ENCODE measurements at regions not wholly inside any gene's neighbourhood (a gene's known extent, or its start where the extent isn't known, plus 50 kb on each side); places are given as distances from the start of the nearest gene placed in this dataset.
"Not testable (repeated sequence)": the region's sequence is repeated elsewhere in the genome, so short reads cannot be mapped to it uniquely, and the experiment has no call there.

DNA sequence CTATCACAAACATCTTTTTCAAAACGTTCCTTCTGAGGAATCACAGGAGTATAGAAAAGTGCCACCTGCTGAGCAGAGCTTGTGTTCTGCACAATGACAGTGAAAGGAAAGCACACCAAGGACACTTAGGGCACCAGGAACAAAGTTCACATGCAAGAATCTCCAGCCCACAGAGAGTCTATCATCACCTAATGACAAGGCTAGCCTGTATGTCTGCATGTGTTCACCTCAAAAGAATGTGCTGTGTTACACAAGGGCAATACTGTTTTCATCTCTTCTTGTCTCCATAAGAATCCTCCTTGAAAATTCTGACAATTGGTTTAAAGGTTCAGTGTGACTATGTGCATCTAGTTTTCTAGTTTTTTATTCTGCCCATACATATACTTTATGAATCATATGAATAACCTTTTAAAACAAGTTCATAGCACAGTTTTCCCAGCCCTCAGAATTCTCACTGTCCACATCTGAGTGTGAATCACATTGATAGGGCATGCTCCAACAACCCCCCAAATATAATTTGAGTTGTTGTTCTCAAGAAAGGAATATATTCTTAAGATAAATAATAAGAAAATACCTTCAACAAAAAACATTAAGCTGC, 118.0 kb downstream of the PWWP3B start:
- H3K4me3 ChIP-seq (replicated peaks in 1 of 3; ENCODE audit: insufficient read depth in 1 of 3, low read depth in 1 of 3, low read length in 3 of 3), result no peak overlapping the region
- no peak for FAIRE-seq
- H4K20me1 ChIP-seq (replicated peaks; ENCODE audit: control insufficient read depth, extremely low read depth, insufficient read depth, low read length), result no peaks in the 10 kb centered on the region
- no peaks in the 10 kb centered on the region for H3K27me3 ChIP-seq (ENCODE audit: control insufficient read depth in 2 of 2, insufficient read depth in 2 of 2, low read length in 2 of 2)
- dilution Hi-C loops (cut with MboI; ENCODE audit: extremely low pct_ligation_motif_present, low sequenced_read_pairs) (no loop called here), intact Hi-C loops (cut with micrococcal nuclease) (no loop called here)
- no peaks in the 10 kb centered on the region for H3K9me1 ChIP-seq (replicated peaks; ENCODE audit: control insufficient read depth, extremely low read depth, insufficient read depth, low read length)
- DNase-seq (ENCODE audit: low read depth, low spot score), result no peak
- H3K9me3 ChIP-seq (replicated peaks; ENCODE audit: control insufficient read depth, insufficient read depth, low read length), result no peaks in the 10 kb centered on the region
- no peaks in the 10 kb centered on the region for H3K4me1 ChIP-seq (ENCODE audit: control insufficient read depth, extremely low read depth, insufficient read depth, low read length)
- H3K27ac ChIP-seq (ENCODE audit: insufficient read depth, low read depth, low read length), result no peak overlapping the region
- CTCF ChIA-PET, result no interaction called here
- no peaks in the 10 kb centered on the region for H3K79me2 ChIP-seq (ENCODE audit: control insufficient read depth, insufficient read depth, low read length)
- no peak overlapping the region for H3K9ac ChIP-seq (replicated peaks; ENCODE audit: extremely low read depth, insufficient read depth, low read length)
- H3K4me2 ChIP-seq (ENCODE audit: insufficient read depth, low read length), result no peak overlapping the region
- no peak for TF ChIP-seq EZH2 (IDR thresholded peaks at IDR 0.05; ENCODE audit: borderline replicate concordance, low read depth, low read length, severe bottlenecking)
- no peak for TF ChIP-seq POLR2AphosphoS5 (IDR thresholded peaks at IDR 0.05; ENCODE audit: insufficient read depth, low read depth, low read length)
- no peak for TF ChIP-seq POLR2A (IDR thresholded peaks at IDR 0.05; ENCODE audit: low read depth, low read length)
- TF ChIP-seq, protein P1, sequence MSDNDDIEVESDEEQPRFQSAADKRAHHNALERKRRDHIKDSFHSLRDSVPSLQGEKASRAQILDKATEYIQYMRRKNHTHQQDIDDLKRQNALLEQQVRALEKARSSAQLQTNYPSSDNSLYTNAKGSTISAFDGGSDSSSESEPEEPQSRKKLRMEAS (IDR thresholded peaks at IDR 0.05; ENCODE audit: insufficient read depth, insufficient read length), result no peak
- TF ChIP-seq JUN (IDR thresholded peaks at IDR 0.05; ENCODE audit: borderline replicate concordance, insufficient read depth, insufficient read length, low read depth), result no peak
- no peak for TF ChIP-seq MYC (IDR thresholded peaks at IDR 0.05; ENCODE audit: low read depth, low read length)
- TF ChIP-seq FOS (IDR thresholded peaks at IDR 0.05; ENCODE audit: borderline replicate concordance, insufficient read depth, low read length), result no peak
- TF ChIP-seq GATA2 (IDR thresholded peaks at IDR 0.05; ENCODE audit: insufficient read depth, insufficient read length, low read depth, low read length), result no peak
- TF ChIP-seq, protein P2, sequence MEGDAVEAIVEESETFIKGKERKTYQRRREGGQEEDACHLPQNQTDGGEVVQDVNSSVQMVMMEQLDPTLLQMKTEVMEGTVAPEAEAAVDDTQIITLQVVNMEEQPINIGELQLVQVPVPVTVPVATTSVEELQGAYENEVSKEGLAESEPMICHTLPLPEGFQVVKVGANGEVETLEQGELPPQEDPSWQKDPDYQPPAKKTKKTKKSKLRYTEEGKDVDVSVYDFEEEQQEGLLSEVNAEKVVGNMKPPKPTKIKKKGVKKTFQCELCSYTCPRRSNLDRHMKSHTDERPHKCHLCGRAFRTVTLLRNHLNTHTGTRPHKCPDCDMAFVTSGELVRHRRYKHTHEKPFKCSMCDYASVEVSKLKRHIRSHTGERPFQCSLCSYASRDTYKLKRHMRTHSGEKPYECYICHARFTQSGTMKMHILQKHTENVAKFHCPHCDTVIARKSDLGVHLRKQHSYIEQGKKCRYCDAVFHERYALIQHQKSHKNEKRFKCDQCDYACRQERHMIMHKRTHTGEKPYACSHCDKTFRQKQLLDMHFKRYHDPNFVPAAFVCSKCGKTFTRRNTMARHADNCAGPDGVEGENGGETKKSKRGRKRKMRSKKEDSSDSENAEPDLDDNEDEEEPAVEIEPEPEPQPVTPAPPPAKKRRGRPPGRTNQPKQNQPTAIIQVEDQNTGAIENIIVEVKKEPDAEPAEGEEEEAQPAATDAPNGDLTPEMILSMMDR (IDR thresholded peaks at IDR 0.05; ENCODE audit: extremely low read depth in 1 of 2, insufficient read depth in 1 of 2, low read depth in 1 of 2, low read length in 2 of 2), result no peak
- no TSS peak for BruUV-seq (replicated peaks)
- no peak overlapping the region for H2AFZ ChIP-seq (ENCODE audit: low read depth, low read length)
- H3K36me3 ChIP-seq (ENCODE audit: control insufficient read depth in 2 of 2, extremely low read depth in 1 of 2, insufficient read depth in 2 of 2, low read length in 2 of 2), result no peaks in the 10 kb centered on the region
- POLR2A ChIA-PET, result no interaction called here

DNA sequence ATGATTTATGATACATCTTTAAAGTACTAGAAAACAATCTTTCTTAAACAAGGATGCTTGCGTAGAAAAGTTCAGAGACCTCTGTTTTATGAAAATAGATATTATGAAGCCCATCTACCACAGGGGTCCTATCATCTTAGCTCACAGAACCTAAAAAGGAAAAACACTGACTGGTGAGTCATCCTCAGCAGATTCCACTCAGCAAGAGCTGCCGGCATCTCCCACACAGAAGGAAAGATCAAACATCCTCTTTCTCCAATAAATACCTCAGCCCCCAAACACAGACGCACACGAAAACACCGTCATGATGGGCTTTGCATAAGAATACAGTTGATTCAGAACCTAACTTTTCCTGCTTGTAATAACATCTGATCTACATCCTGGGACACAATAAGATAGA, 122.7 kb downstream of the PWWP3B start:
- H2AFZ ChIP-seq (ENCODE audit: low read depth, low read length); H3K4me3 ChIP-seq (replicated peaks in 1 of 3; ENCODE audit: insufficient read depth in 1 of 3, low read depth in 1 of 3, low read length in 3 of 3); H3K27ac ChIP-seq (ENCODE audit: insufficient read depth, low read depth, low read length); DNase-seq (ENCODE audit: low read depth, low spot score); dilution Hi-C loops (cut with MboI; ENCODE audit: extremely low pct_ligation_motif_present, low sequenced_read_pairs); FAIRE-seq; intact Hi-C loops (cut with micrococcal nuclease); POLR2A ChIA-PET; H3K27me3 ChIP-seq (ENCODE audit: control insufficient read depth in 2 of 2, insufficient read depth in 2 of 2, low read length in 2 of 2); H4K20me1 ChIP-seq (replicated peaks; ENCODE audit: control insufficient read depth, extremely low read depth, insufficient read depth, low read length); H3K9me1 ChIP-seq (replicated peaks; ENCODE audit: control insufficient read depth, extremely low read depth, insufficient read depth, low read length); BruUV-seq (replicated peaks); H3K9me3 ChIP-seq (replicated peaks; ENCODE audit: control insufficient read depth, insufficient read depth, low read length); CTCF ChIA-PET; H3K9ac ChIP-seq (replicated peaks; ENCODE audit: extremely low read depth, insufficient read depth, low read length); H3K4me1 ChIP-seq (ENCODE audit: control insufficient read depth, extremely low read depth, insufficient read depth, low read length); H3K36me3 ChIP-seq (ENCODE audit: control insufficient read depth in 2 of 2, extremely low read depth in 1 of 2, insufficient read depth in 2 of 2, low read length in 2 of 2); H3K79me2 ChIP-seq (ENCODE audit: control insufficient read depth, insufficient read depth, low read length); H3K4me2 ChIP-seq (ENCODE audit: insufficient read depth, low read length): not testable (repeated sequence)

DNA sequence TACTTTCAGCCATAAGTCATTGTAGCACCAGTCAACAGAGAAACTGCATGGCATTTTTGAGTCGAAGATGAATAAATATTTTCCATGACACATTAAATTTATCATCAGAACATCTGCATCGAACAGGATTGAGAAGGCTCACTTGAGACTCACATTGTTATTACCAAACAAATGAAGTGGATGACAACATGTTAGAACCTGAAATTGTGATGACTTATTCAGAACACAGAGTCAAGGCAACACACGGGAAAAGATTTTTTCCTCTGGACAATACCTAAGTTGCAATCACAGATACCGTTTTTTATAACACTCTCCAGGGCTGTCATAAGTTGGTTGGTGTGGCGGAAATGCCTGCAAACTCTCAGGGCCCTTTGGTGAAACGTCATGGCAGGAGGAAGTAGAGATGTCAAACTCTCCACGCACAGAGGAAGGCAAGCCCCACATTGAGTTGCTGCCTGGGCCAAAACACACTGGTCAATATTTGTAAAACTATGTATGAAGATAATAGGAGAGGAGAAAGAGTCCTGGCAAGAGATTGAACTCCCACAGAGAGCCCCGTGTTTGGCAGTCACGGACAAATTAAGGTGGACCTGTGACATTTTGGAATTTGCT, 123.8 kb downstream of the PWWP3B start:
- BruUV-seq (replicated peaks); H3K9me1 ChIP-seq (replicated peaks; ENCODE audit: control insufficient read depth, extremely low read depth, insufficient read depth, low read length); H3K4me3 ChIP-seq (replicated peaks in 1 of 3; ENCODE audit: insufficient read depth in 1 of 3, low read depth in 1 of 3, low read length in 3 of 3); H3K79me2 ChIP-seq (ENCODE audit: control insufficient read depth, insufficient read depth, low read length); H3K27me3 ChIP-seq (ENCODE audit: control insufficient read depth in 2 of 2, insufficient read depth in 2 of 2, low read length in 2 of 2); CTCF ChIA-PET; H3K4me2 ChIP-seq (ENCODE audit: insufficient read depth, low read length); POLR2A ChIA-PET; FAIRE-seq; H3K36me3 ChIP-seq (ENCODE audit: control insufficient read depth in 2 of 2, extremely low read depth in 1 of 2, insufficient read depth in 2 of 2, low read length in 2 of 2); H3K9ac ChIP-seq (replicated peaks; ENCODE audit: extremely low read depth, insufficient read depth, low read length); H3K27ac ChIP-seq (ENCODE audit: insufficient read depth, low read depth, low read length); H4K20me1 ChIP-seq (replicated peaks; ENCODE audit: control insufficient read depth, extremely low read depth, insufficient read depth, low read length); H3K9me3 ChIP-seq (replicated peaks; ENCODE audit: control insufficient read depth, insufficient read depth, low read length); DNase-seq (ENCODE audit: low read depth, low spot score); intact Hi-C loops (cut with micrococcal nuclease); H2AFZ ChIP-seq (ENCODE audit: low read depth, low read length); H3K4me1 ChIP-seq (ENCODE audit: control insufficient read depth, extremely low read depth, insufficient read depth, low read length); dilution Hi-C loops (cut with MboI; ENCODE audit: extremely low pct_ligation_motif_present, low sequenced_read_pairs): not testable (repeated sequence)
